ENCODE measurements at regions not wholly inside any gene's neighbourhood (a gene's known extent, or its start where the extent isn't known, plus 50 kb on each side); places are given as distances from the start of the nearest gene placed in this dataset.
"Not testable (repeated sequence)": the region's sequence is repeated elsewhere in the genome, so short reads cannot be mapped to it uniquely, and the experiment has no call there.

GRCh38 chr6:165768961-165769360 is 105.9 kb upstream of the PDE10A start:
- Histone ChIP-seq H3K79me2 (no peaks in the 10 kb centered on the region), H3K36me3 (replicated peaks; ENCODE audit: insufficient read depth, low read depth) (no peaks in the 10 kb centered on the region), H2AFZ (no peak overlapping the region), H3K4me2 (no peak overlapping the region), H3K9me2 (replicated peaks; ENCODE audit: insufficient read depth) (no peaks in the 10 kb centered on the region), H3K27me3 (no peaks in the 10 kb centered on the region), H3K4me3 (no peak overlapping the region), H3K4me1 (ENCODE audit: insufficient read depth) (peaks cover 7% of the 10 kb centered on the region), H3K9me3 (ENCODE audit: low read depth) (no peaks in the 10 kb centered on the region), H3K27ac (no peak overlapping the region), H4K20me1 (ENCODE audit: insufficient read depth, poor library complexity, severe bottlenecking) (no peaks in the 10 kb centered on the region)
- 82% methylated on average over 1 of the region's 1 CpG for WGBS (ENCODE audit: low lambda C conversion rate, missing lambda C conversion rate)
- TF ChIP-seq EZH2 (IDR thresholded peaks at IDR 0.05; ENCODE audit: borderline replicate concordance) = no peak
- TF ChIP-seq EZH2phosphoT487 (IDR thresholded peaks at IDR 0.05; ENCODE audit: low read depth, severe bottlenecking, unreplicated experiment) = no peak
- no peak for TF ChIP-seq CTCF (IDR thresholded peaks at IDR 0.05; ENCODE audit: poor library complexity)
- DNase-seq (ENCODE audit: low spot score) = no peak

- no peak for DNase-seq (ENCODE audit: low spot score)
- Histone ChIP-seq H3K27me3 (no peaks in the 10 kb centered on the region), H3K4me3 (no peak overlapping the region), H3K4me2 (no peak overlapping the region), H3K9me2 (replicated peaks; ENCODE audit: insufficient read depth) (no peaks in the 10 kb centered on the region), H3K4me1 (ENCODE audit: insufficient read depth) (peaks cover 7% of the 10 kb centered on the region), H3K79me2 (no peaks in the 10 kb centered on the region), H3K27ac (no peak overlapping the region), H3K9me3 (ENCODE audit: low read depth) (no peaks in the 10 kb centered on the region), H4K20me1 (ENCODE audit: insufficient read depth, poor library complexity, severe bottlenecking) (no peaks in the 10 kb centered on the region), H3K36me3 (replicated peaks; ENCODE audit: insufficient read depth, low read depth) (no peaks in the 10 kb centered on the region), H2AFZ (no peak overlapping the region)
- TF ChIP-seq CTCF (IDR thresholded peaks at IDR 0.05; ENCODE audit: poor library complexity) (no peak), EZH2phosphoT487 (IDR thresholded peaks at IDR 0.05; ENCODE audit: low read depth, severe bottlenecking, unreplicated experiment) (no peak), EZH2 (IDR thresholded peaks at IDR 0.05; ENCODE audit: borderline replicate concordance) (no peak)
- WGBS (ENCODE audit: low lambda C conversion rate, missing lambda C conversion rate) = 96% methylated on average over 3 of the region's 3 CpGs
These were observed 104.2 kb upstream of the PDE10A start for GRCh38 chr6:165767228-165767627.

GRCh38 chr6:165766457-165766856 is 103.4 kb upstream of the PDE10A start:
- Histone ChIP-seq H3K79me2 (no peaks in the 10 kb centered on the region), H3K27me3 (no peaks in the 10 kb centered on the region), H3K4me2 (no peak overlapping the region), H3K9me2 (replicated peaks; ENCODE audit: insufficient read depth) (no peaks in the 10 kb centered on the region), H4K20me1 (ENCODE audit: insufficient read depth, poor library complexity, severe bottlenecking) (no peaks in the 10 kb centered on the region), H3K4me3 (no peak overlapping the region), H2AFZ (no peak overlapping the region), H3K4me1 (ENCODE audit: insufficient read depth) (peaks cover 7% of the 10 kb centered on the region), H3K27ac (no peak overlapping the region), H3K36me3 (replicated peaks; ENCODE audit: insufficient read depth, low read depth) (no peaks in the 10 kb centered on the region), H3K9me3 (ENCODE audit: low read depth) (no peaks in the 10 kb centered on the region)
- DNase-seq (ENCODE audit: low spot score) = no peak
- WGBS (ENCODE audit: low lambda C conversion rate, missing lambda C conversion rate) = 38% methylated on average over 4 of the region's 4 CpGs
- TF ChIP-seq EZH2 (IDR thresholded peaks at IDR 0.05; ENCODE audit: borderline replicate concordance) (no peak), EZH2phosphoT487 (IDR thresholded peaks at IDR 0.05; ENCODE audit: low read depth, severe bottlenecking, unreplicated experiment) (no peak), CTCF (IDR thresholded peaks at IDR 0.05; ENCODE audit: poor library complexity) (no peak)

- WGBS (ENCODE audit: low lambda C conversion rate, missing lambda C conversion rate) = 93% methylated on average over 7 of the region's 7 CpGs
- Histone ChIP-seq H3K27me3 (no peaks in the 10 kb centered on the region), H3K27ac (no peak overlapping the region), H3K36me3 (replicated peaks; ENCODE audit: insufficient read depth, low read depth) (no peaks in the 10 kb centered on the region), H3K4me1 (ENCODE audit: insufficient read depth) (peaks cover 7% of the 10 kb centered on the region), H3K4me3 (no peak overlapping the region), H3K4me2 (no peak overlapping the region), H4K20me1 (ENCODE audit: insufficient read depth, poor library complexity, severe bottlenecking) (no peaks in the 10 kb centered on the region), H3K9me3 (ENCODE audit: low read depth) (no peaks in the 10 kb centered on the region), H3K79me2 (no peaks in the 10 kb centered on the region), H3K9me2 (replicated peaks; ENCODE audit: insufficient read depth) (no peaks in the 10 kb centered on the region), H2AFZ (no peak overlapping the region)
- no peak for DNase-seq (ENCODE audit: low spot score)
- no peak for TF ChIP-seq CTCF (IDR thresholded peaks at IDR 0.05; ENCODE audit: poor library complexity)
- no peak for TF ChIP-seq EZH2phosphoT487 (IDR thresholded peaks at IDR 0.05; ENCODE audit: low read depth, severe bottlenecking, unreplicated experiment)
- TF ChIP-seq EZH2 (IDR thresholded peaks at IDR 0.05; ENCODE audit: borderline replicate concordance) = no peak
These were observed 103.0 kb upstream of the PDE10A start for GRCh38 chr6:165766026-165766425.

GRCh38 chr6:165765256-165765655 is 102.2 kb upstream of the PDE10A start:
- not testable (repeated sequence) for DNase-seq (ENCODE audit: low spot score); H2AFZ ChIP-seq; H3K4me2 ChIP-seq; H4K20me1 ChIP-seq (ENCODE audit: insufficient read depth, poor library complexity, severe bottlenecking); H3K9me2 ChIP-seq (replicated peaks; ENCODE audit: insufficient read depth); H3K27me3 ChIP-seq; H3K36me3 ChIP-seq (replicated peaks; ENCODE audit: insufficient read depth, low read depth); H3K79me2 ChIP-seq; H3K27ac ChIP-seq; H3K9me3 ChIP-seq (ENCODE audit: low read depth); H3K4me1 ChIP-seq (ENCODE audit: insufficient read depth); H3K4me3 ChIP-seq
- 91% methylated on average over 15 of the region's 33 CpGs for WGBS (ENCODE audit: low lambda C conversion rate, missing lambda C conversion rate)

All from hepatocyte (in vitro differentiated cells).